ENCODE measurements at regions not wholly inside any gene's neighbourhood (a gene's known extent, or its start where the extent isn't known, plus 50 kb on each side); places are given as distances from the start of the nearest gene placed in this dataset.

- Histone ChIP-seq H3K79me2 (ENCODE audit: low read length) (no peaks in the 10 kb centered on the region), H3K9me3 (ENCODE audit: low read length) (no peaks in the 10 kb centered on the region), H3K4me2 (ENCODE audit: low read depth, low read length, poor library complexity, severe bottlenecking) (no peak overlapping the region), H3K4me3 (ENCODE audit: low read length) (no peak overlapping the region), H3K36me3 (ENCODE audit: insufficient read depth, low read length) (no peaks in the 10 kb centered on the region), H3K9ac (ENCODE audit: low read length) (no peak overlapping the region), H4K20me1 (ENCODE audit: insufficient read depth, low read depth, low read length) (no peaks in the 10 kb centered on the region), H3K9me2 (replicated peaks; ENCODE audit: insufficient read depth, low read length) (no peaks in the 10 kb centered on the region), H3K4me1 (ENCODE audit: low read length) (no peaks in the 10 kb centered on the region), H3K27ac (ENCODE audit: low read length) (no peak overlapping the region), H3K27me3 (ENCODE audit: low read length) (no peaks in the 10 kb centered on the region), H2AFZ (ENCODE audit: low read length) (no peak overlapping the region)
- DNase-seq: no peak
Observed at GRCh38 chr14:57089901-57090300, 178.8 kb downstream of the EXOC5 start.

GRCh38 chr14:57087841-57088240 is 180.9 kb downstream of the EXOC5 start:
- no peaks in the 10 kb centered on the region for H3K9me3 ChIP-seq (ENCODE audit: low read length)
- no peaks in the 10 kb centered on the region for H3K9me2 ChIP-seq (replicated peaks; ENCODE audit: insufficient read depth, low read length)
- DNase-seq: no peak
- H3K79me2 ChIP-seq (ENCODE audit: low read length): no peaks in the 10 kb centered on the region
- no peak overlapping the region for H3K4me3 ChIP-seq (ENCODE audit: low read length)
- H3K36me3 ChIP-seq (ENCODE audit: insufficient read depth, low read length): no peaks in the 10 kb centered on the region
- no peaks in the 10 kb centered on the region for H3K27me3 ChIP-seq (ENCODE audit: low read length)
- H3K27ac ChIP-seq (ENCODE audit: low read length): no peak overlapping the region
- no peaks in the 10 kb centered on the region for H3K4me1 ChIP-seq (ENCODE audit: low read length)
- H2AFZ ChIP-seq (ENCODE audit: low read length): no peak overlapping the region
- H3K9ac ChIP-seq (ENCODE audit: low read length): no peak overlapping the region
- H4K20me1 ChIP-seq (ENCODE audit: insufficient read depth, low read depth, low read length): no peaks in the 10 kb centered on the region
- H3K4me2 ChIP-seq (ENCODE audit: low read depth, low read length, poor library complexity, severe bottlenecking): no peak overlapping the region

- H3K27me3 ChIP-seq (ENCODE audit: low read length): no peaks in the 10 kb centered on the region
- H3K4me1 ChIP-seq (ENCODE audit: low read length): no peaks in the 10 kb centered on the region
- H4K20me1 ChIP-seq (ENCODE audit: insufficient read depth, low read depth, low read length): no peaks in the 10 kb centered on the region
- no peaks in the 10 kb centered on the region for H3K9me2 ChIP-seq (replicated peaks; ENCODE audit: insufficient read depth, low read length)
- no peaks in the 10 kb centered on the region for H3K9me3 ChIP-seq (ENCODE audit: low read length)
- H2AFZ ChIP-seq (ENCODE audit: low read length): no peak overlapping the region
- DNase-seq: no peak
- no peak overlapping the region for H3K9ac ChIP-seq (ENCODE audit: low read length)
- H3K27ac ChIP-seq (ENCODE audit: low read length): no peak overlapping the region
- no peak overlapping the region for H3K4me3 ChIP-seq (ENCODE audit: low read length)
- no peaks in the 10 kb centered on the region for H3K79me2 ChIP-seq (ENCODE audit: low read length)
- H3K4me2 ChIP-seq (ENCODE audit: low read depth, low read length, poor library complexity, severe bottlenecking): no peak overlapping the region
- no peaks in the 10 kb centered on the region for H3K36me3 ChIP-seq (ENCODE audit: insufficient read depth, low read length)
Observed at GRCh38 chr14:57086271-57087162, 182.2 kb downstream of the EXOC5 start.

GRCh38 chr14:57085801-57086200 is 182.9 kb downstream of the EXOC5 start:
- Histone ChIP-seq H3K9me3 (ENCODE audit: low read length) (no peaks in the 10 kb centered on the region), H3K4me3 (ENCODE audit: low read length) (no peak overlapping the region), H3K4me2 (ENCODE audit: low read depth, low read length, poor library complexity, severe bottlenecking) (no peak overlapping the region), H3K4me1 (ENCODE audit: low read length) (no peaks in the 10 kb centered on the region), H3K9me2 (replicated peaks; ENCODE audit: insufficient read depth, low read length) (no peaks in the 10 kb centered on the region), H3K27ac (ENCODE audit: low read length) (no peak overlapping the region), H3K9ac (ENCODE audit: low read length) (no peak overlapping the region), H4K20me1 (ENCODE audit: insufficient read depth, low read depth, low read length) (no peaks in the 10 kb centered on the region), H3K27me3 (ENCODE audit: low read length) (no peaks in the 10 kb centered on the region), H3K36me3 (ENCODE audit: insufficient read depth, low read length) (no peaks in the 10 kb centered on the region), H2AFZ (ENCODE audit: low read length) (no peak overlapping the region), H3K79me2 (ENCODE audit: low read length) (no peaks in the 10 kb centered on the region)
- DNase-seq: no peak

- Histone ChIP-seq H3K4me3 (ENCODE audit: low read length) (no peak overlapping the region), H3K27me3 (ENCODE audit: low read length) (no peaks in the 10 kb centered on the region), H2AFZ (ENCODE audit: low read length) (no peak overlapping the region), H3K4me2 (ENCODE audit: low read depth, low read length, poor library complexity, severe bottlenecking) (no peak overlapping the region), H3K79me2 (ENCODE audit: low read length) (no peaks in the 10 kb centered on the region), H4K20me1 (ENCODE audit: insufficient read depth, low read depth, low read length) (no peaks in the 10 kb centered on the region), H3K4me1 (ENCODE audit: low read length) (no peaks in the 10 kb centered on the region), H3K27ac (ENCODE audit: low read length) (no peak overlapping the region), H3K36me3 (ENCODE audit: insufficient read depth, low read length) (no peaks in the 10 kb centered on the region), H3K9me3 (ENCODE audit: low read length) (no peaks in the 10 kb centered on the region), H3K9ac (ENCODE audit: low read length) (no peak overlapping the region), H3K9me2 (replicated peaks; ENCODE audit: insufficient read depth, low read length) (no peaks in the 10 kb centered on the region)
- DNase-seq: no peak
Observed at GRCh38 chr14:57085043-57085442, 183.7 kb downstream of the EXOC5 start.

DNA sequence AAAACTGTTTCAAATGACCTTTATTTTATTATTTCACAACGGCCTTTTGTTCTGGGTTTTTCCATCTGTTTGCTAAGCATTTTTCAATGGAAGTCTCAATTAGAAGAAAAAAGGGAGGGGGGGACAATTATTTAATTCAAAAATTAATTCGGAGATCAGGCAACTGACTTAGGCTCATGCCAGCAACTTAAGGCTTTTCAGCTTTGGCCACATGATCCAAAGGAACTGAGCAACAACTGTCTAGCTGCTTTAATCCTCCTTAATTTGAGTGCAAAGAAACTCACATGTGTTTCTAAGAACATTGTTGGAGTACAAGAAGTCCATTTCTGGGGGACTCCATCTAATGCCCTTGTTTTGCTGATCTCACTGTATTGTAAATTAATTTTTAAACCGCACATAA is 188.0 kb downstream of the EXOC5 start:
- no peaks in the 10 kb centered on the region for H4K20me1 ChIP-seq (ENCODE audit: insufficient read depth, low read depth, low read length)
- no peaks in the 10 kb centered on the region for H3K27me3 ChIP-seq (ENCODE audit: low read length)
- H3K36me3 ChIP-seq (ENCODE audit: insufficient read depth, low read length): no peaks in the 10 kb centered on the region
- H3K4me3 ChIP-seq (ENCODE audit: low read length): no peak overlapping the region
- H3K27ac ChIP-seq (ENCODE audit: low read length): no peak overlapping the region
- no peaks in the 10 kb centered on the region for H3K79me2 ChIP-seq (ENCODE audit: low read length)
- no peaks in the 10 kb centered on the region for H3K9me2 ChIP-seq (replicated peaks; ENCODE audit: insufficient read depth, low read length)
- no peak overlapping the region for H3K9ac ChIP-seq (ENCODE audit: low read length)
- H3K4me2 ChIP-seq (ENCODE audit: low read depth, low read length, poor library complexity, severe bottlenecking): no peak overlapping the region
- H2AFZ ChIP-seq (ENCODE audit: low read length): no peak overlapping the region
- H3K4me1 ChIP-seq (ENCODE audit: low read length): no peaks in the 10 kb centered on the region
- no peak for DNase-seq
- H3K9me3 ChIP-seq (ENCODE audit: low read length): no peaks in the 10 kb centered on the region

DNA sequence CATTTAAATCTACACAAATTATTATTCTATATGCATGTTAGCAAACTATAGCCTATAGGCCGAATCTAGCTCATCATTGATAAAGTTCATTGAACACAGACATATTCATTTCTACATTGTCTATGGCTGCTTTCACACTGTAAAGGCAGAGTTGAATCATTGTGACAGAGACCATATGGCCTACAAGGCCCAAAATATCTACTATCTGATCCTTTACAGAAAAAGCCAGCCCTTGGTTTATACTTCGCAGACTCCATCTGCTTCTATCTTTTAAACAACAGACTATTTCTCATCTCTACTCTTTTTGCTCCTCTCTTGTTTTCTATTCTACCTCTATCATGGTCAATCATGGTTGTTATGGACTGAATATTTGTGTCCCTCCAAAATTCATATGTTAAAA is 190.7 kb downstream of the EXOC5 start:
- Histone ChIP-seq H4K20me1 (ENCODE audit: insufficient read depth, low read depth, low read length) (no peaks in the 10 kb centered on the region), H3K27ac (ENCODE audit: low read length) (no peak overlapping the region), H3K27me3 (ENCODE audit: low read length) (no peaks in the 10 kb centered on the region), H3K9me2 (replicated peaks; ENCODE audit: insufficient read depth, low read length) (no peaks in the 10 kb centered on the region), H3K9ac (ENCODE audit: low read length) (no peak overlapping the region), H3K36me3 (ENCODE audit: insufficient read depth, low read length) (no peaks in the 10 kb centered on the region), H3K4me2 (ENCODE audit: low read depth, low read length, poor library complexity, severe bottlenecking) (no peak overlapping the region), H3K79me2 (ENCODE audit: low read length) (no peaks in the 10 kb centered on the region), H3K9me3 (ENCODE audit: low read length) (no peaks in the 10 kb centered on the region), H2AFZ (ENCODE audit: low read length) (no peak overlapping the region), H3K4me3 (ENCODE audit: low read length) (no peak overlapping the region), H3K4me1 (ENCODE audit: low read length) (no peaks in the 10 kb centered on the region)
- no peak for DNase-seq

DNA sequence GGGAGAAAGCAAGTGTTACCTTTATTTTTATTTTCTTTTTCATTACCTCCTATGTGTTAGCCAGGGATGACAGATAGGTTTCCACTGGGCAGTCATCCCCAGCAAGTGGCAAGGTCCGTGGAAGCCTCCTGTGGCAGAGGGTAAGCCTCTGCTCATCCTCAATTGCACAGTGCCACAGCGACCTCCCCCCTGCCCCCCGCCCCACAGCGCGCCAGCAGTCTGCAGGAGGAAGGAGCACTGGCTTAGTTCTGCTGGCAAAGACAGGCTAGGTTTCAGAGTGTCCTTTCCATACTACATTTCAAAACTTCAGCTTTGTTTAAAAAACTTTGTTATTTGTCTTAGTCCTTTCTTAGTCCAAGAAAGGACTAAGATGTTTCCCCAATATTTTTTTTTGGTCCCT is 194.7 kb downstream of the EXOC5 start:
- no peak for DNase-seq
- H3K79me2 ChIP-seq (ENCODE audit: low read length): no peaks in the 10 kb centered on the region
- H3K9me2 ChIP-seq (replicated peaks; ENCODE audit: insufficient read depth, low read length): no peaks in the 10 kb centered on the region
- H4K20me1 ChIP-seq (ENCODE audit: insufficient read depth, low read depth, low read length): no peaks in the 10 kb centered on the region
- no peak overlapping the region for H3K9ac ChIP-seq (ENCODE audit: low read length)
- no peak overlapping the region for H3K4me3 ChIP-seq (ENCODE audit: low read length)
- no peak overlapping the region for H2AFZ ChIP-seq (ENCODE audit: low read length)
- no peaks in the 10 kb centered on the region for H3K9me3 ChIP-seq (ENCODE audit: low read length)
- H3K27ac ChIP-seq (ENCODE audit: low read length): no peak overlapping the region
- H3K36me3 ChIP-seq (ENCODE audit: insufficient read depth, low read length): no peaks in the 10 kb centered on the region
- no peaks in the 10 kb centered on the region for H3K27me3 ChIP-seq (ENCODE audit: low read length)
- H3K4me1 ChIP-seq (ENCODE audit: low read length): no peaks in the 10 kb centered on the region
- no peak overlapping the region for H3K4me2 ChIP-seq (ENCODE audit: low read depth, low read length, poor library complexity, severe bottlenecking)

Measured in Karpas-422 (cell line).